HepG2 (cell line): ENCODE measurements at regions not wholly inside any gene's neighbourhood (a gene's known extent, or its start where the extent isn't known, plus 50 kb on each side); places are given as distances from the start of the nearest gene placed in this dataset.
"Not testable (repeated sequence)": the region's sequence is repeated elsewhere in the genome, so short reads cannot be mapped to it uniquely, and the experiment has no call there.

Source experiments
- ATAC-seq: fragments of 200-7000 bp; cut with Tn5 transposase; 3 replicates; pipeline ENCODE4 v1.9.1; 2020; ENCODE audit warnings: mild to moderate bottlenecking, moderate library complexity
- BruUV-seq: library from RNA; stranded (reverse); fragments of 400-500 nt; replicated peaks from 2 replicates; lab custom pipeline; 2021; lab: Mats Ljungman, UMichigan
- CTCF ChIA-PET: fragments of 300-600 bp; formaldehyde crosslinking; extraction: SDS; loops from one replicate; lab custom pipeline; 2021; ENCODE audit warnings: low total read pairs, inconsistent platforms, low intra/inter-chr PET ratio; lab: Yijun Ruan, JAX
- POLR2A ChIA-PET: fragments of 350-600 bp; sonication (Branson Sonifier 250); formaldehyde crosslinking; loops from one replicate; lab custom pipeline; 2020; ENCODE audit warnings: antibody characterized with exemption, inconsistent platforms; lab: Yijun Ruan, JAX
- DNase-seq: peaks from one replicate; pipeline ENCODE4 v3.0.0-alpha.2; 2015; ENCODE audit warnings: low spot score
- FAIRE-seq: peaks from 3 replicates; lab custom pipeline; 2011; peaks lifted over from hg19 to GRCh38; lab: Jason Lieb, UNC
- H2AFZ ChIP-seq: one replicate; pipeline ENCODE4 v1.6.1; 2011; ENCODE audit warnings: low read length, inconsistent platforms
- H3K27ac ChIP-seq: fragments of 300-600 bp; 3 replicates; pipeline ENCODE4 v1.8.0; 2011; ENCODE audit warnings: mixed run types, mild to moderate bottlenecking, mixed read lengths, low read length, inconsistent platforms; ENCODE audit not compliant: insufficient read depth; ENCODE audit errors: extremely low read length
- H3K27me3 ChIP-seq, 2 experiments: fragments of 200-600 bp in 1 of 2; 2 replicates in 1 of 2; 3 replicates in 1 of 2; pipeline versions ENCODE4 v1.6.0 to v1.8.0; 2011; ENCODE audit warnings: low read length in 2 of 2, mild to moderate bottlenecking in 2 of 2, moderate library complexity in 2 of 2, inconsistent platforms in 1 of 2; ENCODE audit not compliant: insufficient read depth in 2 of 2, control insufficient read depth in 1 of 2
- H3K36me3 ChIP-seq, 2 experiments: fragments of 200-600 bp in 1 of 2; replicated peaks in 1 of 2; 2 replicates in 1 of 2; 3 replicates in 1 of 2; pipeline versions ENCODE4 v1.5.1 to v1.8.0; 2011; ENCODE audit warnings: low read length in 2 of 2, inconsistent platforms in 1 of 2; ENCODE audit not compliant: insufficient read depth in 2 of 2, control insufficient read depth in 1 of 2
- H3K4me1 ChIP-seq: 2 replicates; pipeline ENCODE4 v1.5.1; 2012; ENCODE audit warnings: low read length, inconsistent platforms; ENCODE audit not compliant: insufficient read depth
- H3K4me2 ChIP-seq: 2 replicates; pipeline ENCODE4 v1.6.0; 2011; ENCODE audit warnings: low read depth, low read length, inconsistent platforms
- H3K4me3 ChIP-seq, 3 experiments: fragments of 200-600 bp in 1 of 3; sonication (generic), shearing (Covaris generic) in 1 of 3; replicated peaks in 1 of 3; 2 replicates each; pipeline ENCODE4 v1.5.1; 2011 to 2016; ENCODE audit warnings: low read length in 3 of 3, inconsistent platforms in 2 of 3, low read depth in 2 of 3, mild to moderate bottlenecking in 2 of 3, control low read depth in 1 of 3, mixed read lengths in 1 of 3; ENCODE audit not compliant: insufficient read depth in 1 of 3
- H3K79me2 ChIP-seq: one replicate; pipeline ENCODE4 v1.6.1; 2011; ENCODE audit warnings: low read length, inconsistent platforms; ENCODE audit not compliant: insufficient read depth
- H3K9ac ChIP-seq: 2 replicates; pipeline ENCODE4 v1.6.0; 2011; ENCODE audit warnings: mild to moderate bottlenecking, low read depth, low read length, inconsistent platforms; ENCODE audit not compliant: insufficient read depth
- H3K9me3 ChIP-seq: 2 replicates; pipeline ENCODE4 v1.5.1; 2012; ENCODE audit warnings: mild to moderate bottlenecking, low read length
- H4K20me1 ChIP-seq: 2 replicates; pipeline ENCODE4 v1.6.0; 2011; ENCODE audit warnings: inconsistent platforms, mild to moderate bottlenecking, low read length, moderate library complexity; ENCODE audit not compliant: insufficient read depth
- DZIP1 ChIP-seq: sonication (generic); formaldehyde crosslinking; IDR thresholded peaks from 2 replicates; pipeline ENCODE4 v1.5.0; 2020; ENCODE audit warnings: mild to moderate bottlenecking, missing genetic modification reagents
- SMARCC2 ChIP-seq: fragments of 450-650 bp; IDR thresholded peaks from 2 replicates; pipeline ENCODE4 v1.6.1; 2017; ENCODE audit warnings: antibody characterized with exemption, mild to moderate bottlenecking
- WGBS: methylation state at CpG from one replicate; pipeline ENCODE4 v1.1.6; 2017; ENCODE audit warnings: low lambda C conversion rate; 5-methylcytosine and 5-hydroxymethylcytosine counted together
- in situ Hi-C: cut with HindIII; loops from 2 replicates; pipeline ENCODE4 v1.10.0; 2017; ENCODE audit warnings: low pct_unique_long_range_greater_than_20kb; ENCODE audit not compliant: extremely low pct_ligation_motif_present
- intact Hi-C: fragments of 100-400 bp; cut with micrococcal nuclease; formaldehyde crosslinking; loops from one replicate; pipeline ENCODE4 v1.10.0; 2022; ENCODE audit not compliant: unreplicated experiment

- in situ Hi-C loops (no loop called here), intact Hi-C loops (no loop called here)
- no peaks in the 10 kb centered on the region for H3K36me3 ChIP-seq
- DNase-seq (peak; percentile 4), FAIRE-seq (no peak), ATAC-seq (no peak)
- ChIA-PET CTCF (no interaction called here), POLR2A (no interaction called here)
- no peak overlapping the region for H3K9ac ChIP-seq
- no peaks in the 10 kb centered on the region for H3K9me3 ChIP-seq
- TF ChIP-seq DZIP1 (CRISPR knock-in tag) (no peak), SMARCC2 (no peak)
- H3K27ac ChIP-seq = no peak overlapping the region
- H4K20me1 ChIP-seq = no peaks in the 10 kb centered on the region
- 0% methylated on average over 2 of the region's 5 CpGs for WGBS
- no peaks in the 10 kb centered on the region for H3K79me2 ChIP-seq
- BruUV-seq = no TSS peak
- H3K4me2 ChIP-seq = no peak overlapping the region
- no peaks in the 10 kb centered on the region for H3K4me1 ChIP-seq
- H3K4me3 ChIP-seq = no peak overlapping the region
- H2AFZ ChIP-seq = no peak overlapping the region
- H3K27me3 ChIP-seq = no peaks in the 10 kb centered on the region
Measured at GRCh38 chr3:137869022-137869421, 104.9 kb downstream of the SOX14 start.

- not testable (repeated sequence) for ATAC-seq
Measured at GRCh38 chr3:137872589-137872988, 108.5 kb downstream of the SOX14 start.

GRCh38 chr3:137896842-137897241, 113.1 kb upstream of the CLDN18 start:
- H3K4me1 ChIP-seq, H2AFZ ChIP-seq, H3K79me2 ChIP-seq, intact Hi-C loops, CTCF ChIA-PET, H4K20me1 ChIP-seq, in situ Hi-C loops, H3K27ac ChIP-seq, H3K9ac ChIP-seq, H3K9me3 ChIP-seq, FAIRE-seq, DNase-seq, H3K4me2 ChIP-seq, H3K4me3 ChIP-seq, ATAC-seq, H3K27me3 ChIP-seq, H3K36me3 ChIP-seq, BruUV-seq, POLR2A ChIA-PET: not testable (repeated sequence)
- 26% methylated on average over 3 of the region's 6 CpGs for WGBS

More at GRCh38 chr3:137872589-137872988, 108.5 kb downstream of the SOX14 start:
- H3K9ac ChIP-seq, in situ Hi-C loops, FAIRE-seq, H4K20me1 ChIP-seq, H3K4me1 ChIP-seq, BruUV-seq, H3K79me2 ChIP-seq, H3K4me2 ChIP-seq, H3K4me3 ChIP-seq, DNase-seq, H3K27me3 ChIP-seq, H2AFZ ChIP-seq, CTCF ChIA-PET, POLR2A ChIA-PET, intact Hi-C loops, H3K27ac ChIP-seq, H3K36me3 ChIP-seq, H3K9me3 ChIP-seq: not testable (repeated sequence)
- WGBS = 20% methylated on average over 2 of the region's 25 CpGs
